Ovary (tissue), 3 donors: ENCODE measurements at regions not wholly inside any gene's neighbourhood (a gene's known extent, or its start where the extent isn't known, plus 50 kb on each side); places are given as distances from the start of the nearest gene placed in this dataset.

Source experiments
- EP300 ChIP-seq: sonication (generic); formaldehyde crosslinking; IDR thresholded peaks from one replicate; pipeline ENCODE4 v1.6.1; 2017; ENCODE audit warnings: antibody characterized with exemption
- TF ChIP-seq, protein P1 (sequence below), 3 donors: fragments of 450-650 bp in 2 of 3; fragments of 200-600 bp in 1 of 3; IDR thresholded peaks; one replicate each; pipeline versions ENCODE4 v1.5.1 to v1.8.0; 2016 to 2022; ENCODE audit warnings: antibody characterized with exemption in 3 of 3, mild to moderate bottlenecking in 1 of 3
- donor health status: DM: no; HTN: no; CAD: no.

DNA sequence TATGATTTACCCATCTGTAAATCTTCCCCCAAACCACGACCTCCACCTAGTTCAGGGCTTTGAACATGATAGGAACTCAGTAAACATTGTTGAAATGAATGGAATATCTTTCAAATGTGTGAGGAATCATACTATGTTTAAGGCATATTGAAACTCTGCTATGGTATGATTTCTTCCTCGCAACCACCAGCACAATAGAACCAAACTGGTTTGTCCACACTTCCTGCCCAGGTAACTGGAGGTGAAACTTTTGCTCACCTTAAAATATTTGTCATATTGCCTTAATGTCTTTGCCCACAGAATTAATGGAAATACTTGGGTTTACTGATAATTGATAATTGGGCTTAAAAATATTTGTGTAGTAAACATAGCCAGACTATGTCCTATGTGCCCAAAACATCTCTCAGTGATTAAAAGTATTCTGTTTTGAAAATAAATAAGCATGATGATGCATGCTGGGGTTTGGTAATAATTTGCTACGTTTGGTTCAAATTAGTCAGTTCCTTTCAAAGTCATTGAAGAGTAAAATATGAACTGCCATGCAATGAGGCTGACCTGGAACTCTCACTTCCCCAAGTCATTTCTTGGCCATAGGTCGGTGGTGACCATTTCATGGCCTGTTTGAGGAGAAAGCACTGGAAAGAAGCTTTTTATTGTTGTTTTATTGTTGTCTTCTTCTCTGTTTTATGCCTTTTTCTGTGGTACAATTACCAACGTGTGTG, 73.3 kb downstream of the TNFSF18 start:
- TF ChIP-seq, protein P1, sequence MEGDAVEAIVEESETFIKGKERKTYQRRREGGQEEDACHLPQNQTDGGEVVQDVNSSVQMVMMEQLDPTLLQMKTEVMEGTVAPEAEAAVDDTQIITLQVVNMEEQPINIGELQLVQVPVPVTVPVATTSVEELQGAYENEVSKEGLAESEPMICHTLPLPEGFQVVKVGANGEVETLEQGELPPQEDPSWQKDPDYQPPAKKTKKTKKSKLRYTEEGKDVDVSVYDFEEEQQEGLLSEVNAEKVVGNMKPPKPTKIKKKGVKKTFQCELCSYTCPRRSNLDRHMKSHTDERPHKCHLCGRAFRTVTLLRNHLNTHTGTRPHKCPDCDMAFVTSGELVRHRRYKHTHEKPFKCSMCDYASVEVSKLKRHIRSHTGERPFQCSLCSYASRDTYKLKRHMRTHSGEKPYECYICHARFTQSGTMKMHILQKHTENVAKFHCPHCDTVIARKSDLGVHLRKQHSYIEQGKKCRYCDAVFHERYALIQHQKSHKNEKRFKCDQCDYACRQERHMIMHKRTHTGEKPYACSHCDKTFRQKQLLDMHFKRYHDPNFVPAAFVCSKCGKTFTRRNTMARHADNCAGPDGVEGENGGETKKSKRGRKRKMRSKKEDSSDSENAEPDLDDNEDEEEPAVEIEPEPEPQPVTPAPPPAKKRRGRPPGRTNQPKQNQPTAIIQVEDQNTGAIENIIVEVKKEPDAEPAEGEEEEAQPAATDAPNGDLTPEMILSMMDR (IDR thresholded peaks at IDR 0.05): no peak
- TF ChIP-seq EP300: no peak
